Panc1 (cell line): ENCODE measurements at regions not wholly inside any gene's neighbourhood (a gene's known extent, or its start where the extent isn't known, plus 50 kb on each side); places are given as distances from the start of the nearest gene placed in this dataset.

Experiments used
- ATAC-seq: fragments of 200-7000 bp; cut with Tn5 transposase; 2 replicates; pipeline ENCODE4 v1.9.1; 2020; ENCODE audit warnings: mild to moderate bottlenecking, moderate library complexity
- BruUV-seq: library from RNA; stranded (reverse); fragments of 400-500 nt; replicated peaks from 2 replicates; lab custom pipeline; 2021; lab: Mats Ljungman, UMichigan
- CTCF ChIA-PET: fragments of 300-600 bp; sonication (Branson Sonifier 250); formaldehyde crosslinking; loops from one replicate; lab custom pipeline; 2022; ENCODE audit warnings: antibody characterized with exemption; lab: Charles Lee
- POLR2A ChIA-PET: fragments of 300-600 bp; sonication (Branson Sonifier 250); formaldehyde crosslinking; loops from one replicate; lab custom pipeline; 2022; ENCODE audit warnings: antibody characterized with exemption; lab: Charles Lee
- DNase-seq: peaks from one replicate; pipeline ENCODE4 v3.0.0-alpha.2; 2010; ENCODE audit warnings: low read depth, low spot score
- H3K27ac ChIP-seq: 2 replicates; pipeline ENCODE4 v1.5.1; 2011; ENCODE audit warnings: mild to moderate bottlenecking, low read length, inconsistent platforms
- H3K27me3 ChIP-seq: fragments of 200-500 bp; sonication (Bioruptor generic); 2 replicates; pipeline ENCODE4 v1.6.0; 2014; ENCODE audit warnings: low read length, inconsistent platforms; ENCODE audit not compliant: control insufficient read depth, insufficient read depth
- H3K36me3 ChIP-seq: fragments of 200-500 bp; sonication (Bioruptor generic); 2 replicates; pipeline ENCODE4 v1.5.1; 2014; ENCODE audit warnings: inconsistent platforms, mild to moderate bottlenecking, low read length, moderate library complexity; ENCODE audit not compliant: control insufficient read depth, insufficient read depth
- H3K4me1 ChIP-seq: 2 replicates; pipeline ENCODE4 v1.5.1; 2011; ENCODE audit warnings: inconsistent platforms, mild to moderate bottlenecking, low read length, moderate library complexity; ENCODE audit not compliant: control insufficient read depth, insufficient read depth
- H3K4me3 ChIP-seq, 2 experiments: 2 replicates each; pipeline ENCODE4 v1.5.1; 2011 to 2012; ENCODE audit warnings: low read depth in 2 of 2, low read length in 2 of 2, mild to moderate bottlenecking in 2 of 2, inconsistent platforms in 1 of 2, moderate library complexity in 1 of 2
- H3K9me3 ChIP-seq: fragments of 200-500 bp; sonication (Bioruptor generic); 2 replicates; pipeline ENCODE4 v1.5.1; 2014; ENCODE audit warnings: low read depth, mild to moderate bottlenecking, inconsistent platforms, low read length, moderate library complexity; ENCODE audit not compliant: control insufficient read depth, insufficient read depth
- POLR2AphosphoS5 ChIP-seq: IDR thresholded peaks from 2 replicates; pipeline ENCODE4 v1.6.1; 2012; ENCODE audit warnings: mild to moderate bottlenecking, low read depth, low read length, moderate library complexity
- SIN3A ChIP-seq: IDR thresholded peaks from 2 replicates; pipeline ENCODE4 v1.6.1; 2012; ENCODE audit warnings: low read depth, mild to moderate bottlenecking, low read length, moderate library complexity, borderline replicate concordance; ENCODE audit not compliant: insufficient read depth
- TCF7L2 ChIP-seq: IDR thresholded peaks from 2 replicates; pipeline ENCODE4 v1.6.1; 2011; ENCODE audit warnings: mild to moderate bottlenecking, low read depth, low read length, inconsistent platforms
- in situ Hi-C: cut with HindIII; loops from 2 replicates; pipeline ENCODE4 v1.10.0; 2016; ENCODE audit warnings: low sequenced_read_pairs, low pct_unique_long_range_greater_than_20kb
- intact Hi-C: fragments of 100-400 bp; cut with micrococcal nuclease; formaldehyde crosslinking; loops from one replicate; pipeline ENCODE4 v1.10.0; 2022; ENCODE audit not compliant: unreplicated experiment
- TF ChIP-seq, protein P1 (sequence below): fragments of 450-650 bp; IDR thresholded peaks from 2 replicates; pipeline ENCODE4 v1.5.1; 2017; ENCODE audit warnings: mild to moderate bottlenecking
- TF ChIP-seq, protein P2 (sequence below), 2 experiments: IDR thresholded peaks; 2 replicates each; pipeline ENCODE4 v1.6.1; 2011 to 2012; ENCODE audit warnings: low read depth in 2 of 2, control low read depth in 1 of 2, low read length in 1 of 2, mild to moderate bottlenecking in 1 of 2, moderate library complexity in 1 of 2; ENCODE audit not compliant: insufficient read depth in 1 of 2

DNA sequence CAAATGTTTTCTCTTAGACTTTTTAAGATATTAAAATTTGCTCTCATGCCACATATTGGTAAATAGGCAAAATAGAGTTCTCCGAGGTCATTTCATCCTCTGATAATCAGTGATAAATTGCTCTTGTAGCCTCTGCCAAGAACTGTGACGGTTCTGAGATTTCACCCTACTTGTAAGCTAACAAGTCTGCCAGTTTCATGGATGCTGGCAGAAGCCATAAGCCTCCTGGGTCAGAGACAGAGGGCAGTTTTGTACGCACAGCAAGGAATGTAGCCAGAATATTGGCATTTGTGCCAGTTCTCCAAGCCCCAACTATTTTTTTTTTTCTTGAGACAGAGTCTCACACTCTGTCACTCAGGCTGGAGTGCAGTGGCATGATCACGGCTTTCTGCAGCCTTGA is 945.0 kb upstream of the WWC1 start:
- in situ Hi-C loops (no loop called here), intact Hi-C loops (no loop called here)
- DNase-seq = no peak
- no TSS peak for BruUV-seq
- no peaks in the 10 kb centered on the region; the same call in 1 of the 2 replicates for H3K27me3 ChIP-seq
- no peak for ATAC-seq
- TF ChIP-seq TCF7L2 (no peak), POLR2AphosphoS5 (no peak), SIN3A (no peak)
- TF ChIP-seq, protein P1, sequence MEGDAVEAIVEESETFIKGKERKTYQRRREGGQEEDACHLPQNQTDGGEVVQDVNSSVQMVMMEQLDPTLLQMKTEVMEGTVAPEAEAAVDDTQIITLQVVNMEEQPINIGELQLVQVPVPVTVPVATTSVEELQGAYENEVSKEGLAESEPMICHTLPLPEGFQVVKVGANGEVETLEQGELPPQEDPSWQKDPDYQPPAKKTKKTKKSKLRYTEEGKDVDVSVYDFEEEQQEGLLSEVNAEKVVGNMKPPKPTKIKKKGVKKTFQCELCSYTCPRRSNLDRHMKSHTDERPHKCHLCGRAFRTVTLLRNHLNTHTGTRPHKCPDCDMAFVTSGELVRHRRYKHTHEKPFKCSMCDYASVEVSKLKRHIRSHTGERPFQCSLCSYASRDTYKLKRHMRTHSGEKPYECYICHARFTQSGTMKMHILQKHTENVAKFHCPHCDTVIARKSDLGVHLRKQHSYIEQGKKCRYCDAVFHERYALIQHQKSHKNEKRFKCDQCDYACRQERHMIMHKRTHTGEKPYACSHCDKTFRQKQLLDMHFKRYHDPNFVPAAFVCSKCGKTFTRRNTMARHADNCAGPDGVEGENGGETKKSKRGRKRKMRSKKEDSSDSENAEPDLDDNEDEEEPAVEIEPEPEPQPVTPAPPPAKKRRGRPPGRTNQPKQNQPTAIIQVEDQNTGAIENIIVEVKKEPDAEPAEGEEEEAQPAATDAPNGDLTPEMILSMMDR = no peak
- TF ChIP-seq, protein P2, sequence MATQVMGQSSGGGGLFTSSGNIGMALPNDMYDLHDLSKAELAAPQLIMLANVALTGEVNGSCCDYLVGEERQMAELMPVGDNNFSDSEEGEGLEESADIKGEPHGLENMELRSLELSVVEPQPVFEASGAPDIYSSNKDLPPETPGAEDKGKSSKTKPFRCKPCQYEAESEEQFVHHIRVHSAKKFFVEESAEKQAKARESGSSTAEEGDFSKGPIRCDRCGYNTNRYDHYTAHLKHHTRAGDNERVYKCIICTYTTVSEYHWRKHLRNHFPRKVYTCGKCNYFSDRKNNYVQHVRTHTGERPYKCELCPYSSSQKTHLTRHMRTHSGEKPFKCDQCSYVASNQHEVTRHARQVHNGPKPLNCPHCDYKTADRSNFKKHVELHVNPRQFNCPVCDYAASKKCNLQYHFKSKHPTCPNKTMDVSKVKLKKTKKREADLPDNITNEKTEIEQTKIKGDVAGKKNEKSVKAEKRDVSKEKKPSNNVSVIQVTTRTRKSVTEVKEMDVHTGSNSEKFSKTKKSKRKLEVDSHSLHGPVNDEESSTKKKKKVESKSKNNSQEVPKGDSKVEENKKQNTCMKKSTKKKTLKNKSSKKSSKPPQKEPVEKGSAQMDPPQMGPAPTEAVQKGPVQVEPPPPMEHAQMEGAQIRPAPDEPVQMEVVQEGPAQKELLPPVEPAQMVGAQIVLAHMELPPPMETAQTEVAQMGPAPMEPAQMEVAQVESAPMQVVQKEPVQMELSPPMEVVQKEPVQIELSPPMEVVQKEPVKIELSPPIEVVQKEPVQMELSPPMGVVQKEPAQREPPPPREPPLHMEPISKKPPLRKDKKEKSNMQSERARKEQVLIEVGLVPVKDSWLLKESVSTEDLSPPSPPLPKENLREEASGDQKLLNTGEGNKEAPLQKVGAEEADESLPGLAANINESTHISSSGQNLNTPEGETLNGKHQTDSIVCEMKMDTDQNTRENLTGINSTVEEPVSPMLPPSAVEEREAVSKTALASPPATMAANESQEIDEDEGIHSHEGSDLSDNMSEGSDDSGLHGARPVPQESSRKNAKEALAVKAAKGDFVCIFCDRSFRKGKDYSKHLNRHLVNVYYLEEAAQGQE (IDR thresholded peaks at IDR 0.05; ENCODE audit: insufficient read depth in 1 of 2, low read depth in 2 of 2, low read length in 1 of 2) = no peak
- H3K27ac ChIP-seq = no peak overlapping the region
- H3K4me3 ChIP-seq = no peak overlapping the region
- H3K4me1 ChIP-seq = no peaks in the 10 kb centered on the region
- CTCF ChIA-PET = no interaction called here
- no peaks in the 10 kb centered on the region for H3K9me3 ChIP-seq
- H3K36me3 ChIP-seq = no peaks in the 10 kb centered on the region
- POLR2A ChIA-PET = no interaction called here

DNA sequence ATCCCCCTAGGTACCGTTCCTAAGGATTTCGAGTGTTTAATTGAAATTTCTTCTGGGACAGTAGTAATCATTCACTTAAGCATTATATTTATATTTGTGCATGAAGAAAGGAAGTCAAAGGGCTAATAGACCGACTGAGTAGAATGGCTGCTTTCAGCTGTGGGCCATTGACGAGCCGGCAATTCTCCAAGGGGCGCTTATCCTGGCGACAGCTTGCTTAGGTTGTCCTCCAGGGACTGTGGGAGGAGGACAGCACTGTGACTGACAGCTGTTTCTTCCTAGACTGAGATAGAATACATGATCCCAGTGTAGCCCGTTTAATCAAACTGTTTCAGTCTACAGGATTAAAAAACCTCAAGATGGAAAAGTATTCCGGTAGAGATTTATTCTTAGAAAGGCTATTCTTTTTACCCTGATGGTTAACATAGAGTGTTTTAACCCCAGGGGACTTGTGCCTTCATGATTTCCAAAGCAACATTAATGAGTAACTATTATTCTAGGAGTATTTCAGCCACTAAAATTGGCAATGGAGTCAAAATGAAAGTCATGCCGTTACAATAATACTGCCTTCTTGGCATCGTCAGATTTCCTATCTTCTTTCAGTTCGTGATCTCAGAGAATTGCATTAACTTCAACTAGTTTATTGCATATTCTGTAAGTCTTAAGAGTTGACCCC is 943.1 kb upstream of the WWC1 start:
- no peak overlapping the region for H3K4me3 ChIP-seq
- no peaks in the 10 kb centered on the region; the same call in 1 of the 2 replicates for H3K27me3 ChIP-seq
- in situ Hi-C loops = no loop called here
- TF ChIP-seq POLR2AphosphoS5 (no peak), SIN3A (no peak), TCF7L2 (no peak)
- TF ChIP-seq, protein P2 (IDR thresholded peaks at IDR 0.05; ENCODE audit: insufficient read depth in 1 of 2, low read depth in 2 of 2, low read length in 1 of 2) = no peak
- TF ChIP-seq, protein P1 = no peak
- no peak overlapping the region for H3K27ac ChIP-seq
- intact Hi-C loops = no loop called here
- H3K4me1 ChIP-seq = no peaks in the 10 kb centered on the region
- POLR2A ChIA-PET = no interaction called here
- H3K36me3 ChIP-seq = no peaks in the 10 kb centered on the region
- CTCF ChIA-PET = no interaction called here
- BruUV-seq = no TSS peak
- no peaks in the 10 kb centered on the region for H3K9me3 ChIP-seq
- ATAC-seq (no peak), DNase-seq (no peak)
